NCI-H1048 (cell line): ENCODE measurements at regions not wholly inside any gene's neighbourhood (a gene's known extent, or its start where the extent isn't known, plus 50 kb on each side); places are given as distances from the start of the nearest gene placed in this dataset.
A peak's percentile ranks its signal among the peaks of the same experiment; 100 is the strongest.
"Not testable (repeated sequence)": the region's sequence is repeated elsewhere in the genome, so short reads cannot be mapped to it uniquely, and the experiment has no call there.

Source experiments
- DNase-seq: peaks from one replicate; lab custom pipeline; 2025; lab: John Stamatoyannopoulos, UW

DNA sequence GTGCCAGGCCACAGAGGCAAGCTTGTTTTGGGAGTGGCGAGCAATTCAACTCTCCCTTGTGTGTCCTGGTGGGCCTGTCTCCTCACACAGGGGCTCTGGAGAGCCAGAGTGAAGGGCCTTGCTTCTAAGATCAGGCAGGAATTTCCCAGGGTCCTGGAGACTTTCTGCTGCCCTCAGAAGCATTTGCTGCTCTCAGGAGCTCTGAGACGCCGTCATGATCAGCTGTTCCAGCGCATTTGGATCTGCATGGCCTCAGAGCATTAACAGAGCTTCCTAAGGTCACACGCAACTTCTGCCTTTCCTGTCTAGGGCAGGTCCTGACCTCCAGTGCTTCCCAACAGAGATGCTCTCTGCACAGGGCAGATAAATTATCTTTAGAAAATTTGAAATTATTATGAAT, 52.2 kb upstream of the C10orf90 start:
- no peak for DNase-seq

DNA sequence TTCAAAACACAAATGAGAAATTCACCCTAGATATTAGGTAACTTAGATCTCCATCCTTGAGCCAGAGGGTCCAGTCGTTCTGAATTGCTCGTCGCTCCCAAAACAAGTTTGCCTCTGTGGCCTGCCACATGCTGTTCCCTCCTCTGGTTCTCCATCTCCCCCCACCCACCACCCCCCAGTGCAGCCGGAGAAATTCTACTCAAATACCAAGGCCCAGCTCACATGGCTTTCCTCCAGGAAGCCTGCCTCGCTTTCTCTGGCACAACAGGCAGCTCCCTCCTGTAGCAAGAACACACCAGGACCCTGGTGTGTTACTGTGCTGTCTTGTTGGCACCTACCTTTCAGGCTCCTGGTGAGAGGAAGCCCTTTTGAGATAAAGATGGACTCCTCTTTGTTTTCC, 52.7 kb upstream of the C10orf90 start:
- no peak for DNase-seq

DNA sequence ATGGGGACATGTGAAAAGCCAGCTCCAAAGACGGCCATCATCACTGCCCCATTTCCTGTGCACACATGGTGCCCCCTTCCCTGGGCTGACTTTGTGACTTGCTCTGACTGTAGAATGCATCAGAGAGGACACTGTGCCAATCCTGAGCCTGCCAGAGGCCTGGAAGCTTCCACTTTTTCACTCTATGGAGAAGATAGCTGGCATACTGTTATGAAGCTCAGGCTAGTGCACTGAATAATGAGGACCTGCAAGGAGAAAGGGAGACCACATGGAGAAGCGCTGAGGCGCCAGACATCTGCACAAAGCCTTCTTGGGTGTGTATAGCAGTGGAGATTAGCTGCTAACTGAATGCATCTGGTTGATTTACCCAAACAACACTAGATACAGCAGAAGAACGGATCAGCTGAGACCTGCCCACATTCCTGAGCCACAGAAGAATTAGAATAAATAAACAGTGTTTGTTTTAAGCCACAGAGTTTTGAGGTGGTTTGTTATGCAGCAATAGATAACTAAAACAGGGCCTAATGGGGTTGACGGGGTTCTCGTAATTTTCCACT, 58.9 kb upstream of the C10orf90 start:
- no peak for DNase-seq

DNA sequence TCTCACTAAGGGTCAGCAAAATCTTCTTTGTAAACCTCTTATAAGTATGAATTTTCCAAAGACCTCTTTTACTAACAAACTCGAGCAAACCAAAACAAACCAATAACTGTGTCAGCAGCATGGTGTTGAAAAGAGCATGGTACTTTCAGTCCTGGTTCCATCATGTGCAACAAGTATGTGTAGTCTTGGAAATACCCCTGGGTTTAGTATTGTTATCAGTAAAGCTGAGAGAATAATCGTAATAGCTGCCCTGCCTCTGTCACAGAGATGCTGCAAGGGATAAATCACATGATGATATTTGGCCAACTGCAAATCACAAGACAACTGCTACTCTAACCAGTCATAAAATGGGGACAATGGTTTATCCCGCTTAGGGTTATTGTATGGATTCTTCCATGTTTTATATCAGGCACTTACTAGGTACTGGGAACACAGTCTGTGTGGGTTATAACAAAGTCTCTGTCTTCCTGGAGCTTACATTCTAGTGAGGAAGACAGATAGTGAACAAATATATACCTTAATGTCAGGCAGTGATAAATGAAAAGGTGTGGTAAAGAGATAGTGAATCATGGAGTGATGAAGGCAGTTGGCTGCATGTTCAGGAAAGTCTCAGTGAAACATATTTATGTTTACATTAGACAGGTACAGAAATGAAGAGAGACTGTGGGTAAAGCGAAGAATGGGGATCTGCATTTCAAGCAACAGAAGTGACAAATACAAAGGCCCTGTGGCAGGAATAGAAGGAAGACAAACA, 60.5 kb upstream of the C10orf90 start:
- DNase-seq = no peak

DNA sequence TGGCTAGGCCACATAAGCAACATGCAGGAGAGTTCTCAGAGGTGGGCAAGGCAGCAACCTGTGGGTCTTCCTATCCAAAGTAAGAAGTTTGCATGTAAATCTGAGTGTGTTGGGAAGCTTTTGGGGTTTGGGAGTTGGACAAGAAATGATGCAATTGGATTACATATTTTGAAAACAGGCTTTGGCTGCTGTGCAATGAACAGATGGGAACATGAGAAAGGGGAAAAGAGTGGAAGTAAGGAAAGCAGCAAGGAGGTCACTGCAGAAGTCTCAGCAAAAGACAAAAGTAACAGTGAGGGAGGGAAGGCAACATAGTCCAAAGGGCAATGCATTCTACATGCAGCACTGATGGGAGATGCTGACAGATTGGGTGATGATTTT, 61.1 kb upstream of the C10orf90 start:
- no peak for DNase-seq

DNA sequence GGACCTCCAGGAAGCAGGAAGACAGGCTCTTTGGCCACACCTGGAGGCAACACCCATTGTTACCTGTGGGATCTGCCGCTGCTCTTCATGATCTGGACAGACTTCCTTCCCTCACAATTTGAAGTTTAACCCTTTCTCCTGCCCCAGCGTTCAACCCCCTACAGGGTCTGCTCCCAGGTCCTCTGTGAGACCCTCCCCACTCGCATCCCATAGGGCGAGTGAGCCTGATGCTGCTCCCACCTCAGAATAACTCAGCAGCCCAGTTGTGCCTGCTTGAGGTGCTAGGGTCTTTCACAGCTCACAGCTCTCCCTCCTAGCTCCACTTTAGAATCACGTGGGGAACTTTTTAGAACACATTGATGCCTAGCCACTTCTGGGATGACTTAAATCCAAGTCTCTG, 61.8 kb upstream of the C10orf90 start:
- DNase-seq = no peak

DNA sequence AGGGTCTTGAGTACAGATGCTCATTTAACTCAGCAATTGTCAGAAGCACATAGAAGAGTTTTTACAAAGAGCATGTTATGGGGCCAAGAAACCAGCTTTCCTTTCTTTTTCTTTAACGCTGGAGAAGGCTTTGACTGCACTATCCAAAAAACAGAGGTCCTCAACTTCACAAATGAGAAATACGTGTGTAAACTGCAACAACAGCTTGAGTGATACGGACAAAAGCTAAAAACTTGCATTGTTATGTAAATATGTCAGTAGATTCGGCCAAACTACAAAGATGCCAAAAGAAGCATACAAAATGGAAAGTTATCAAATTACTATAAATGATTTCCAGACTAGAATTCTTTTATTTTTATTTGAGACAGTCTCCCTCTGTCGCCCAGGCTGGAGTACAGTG, 62.4 kb upstream of the C10orf90 start:
- no peak for DNase-seq

DNA sequence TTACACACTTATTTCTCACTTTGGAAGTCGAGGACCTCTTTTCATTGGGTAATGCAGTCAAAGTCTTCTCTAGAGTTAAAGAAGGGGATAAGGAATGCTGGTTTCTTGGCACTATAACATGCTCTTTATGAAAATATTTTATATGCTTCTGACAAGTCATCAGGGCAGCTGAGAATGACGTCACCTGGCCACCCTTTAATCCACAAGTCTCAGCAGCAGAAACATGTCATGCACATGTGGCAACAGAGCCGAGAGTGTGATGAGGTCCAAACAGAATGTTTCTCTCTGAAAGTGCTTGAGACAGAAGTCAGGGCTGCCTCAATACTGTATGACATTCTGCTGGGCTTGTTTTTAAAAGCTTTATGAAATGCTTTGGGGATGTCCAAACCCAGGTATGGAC, 63.5 kb upstream of the C10orf90 start:
- DNase-seq = no peak

DNA sequence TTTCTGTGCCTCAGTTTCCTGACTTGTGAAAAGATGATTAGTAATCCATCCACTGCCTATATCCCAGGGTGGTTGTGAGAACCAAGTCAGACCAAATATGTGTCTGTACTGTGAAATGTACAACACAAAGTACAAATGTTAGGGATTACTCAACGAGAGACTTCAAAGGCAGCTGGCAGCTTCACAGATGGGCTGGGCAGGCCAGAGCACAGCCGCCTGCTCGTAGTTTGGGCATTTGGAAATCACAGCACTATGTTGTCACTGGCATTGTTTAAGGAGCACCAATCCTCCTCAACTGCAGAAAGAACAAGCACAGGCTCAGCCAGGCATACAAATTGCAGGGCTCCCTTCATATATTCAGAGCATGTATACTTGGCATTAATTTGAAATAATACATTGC, 64.5 kb upstream of the C10orf90 start:
- DNase-seq = no peak

DNA sequence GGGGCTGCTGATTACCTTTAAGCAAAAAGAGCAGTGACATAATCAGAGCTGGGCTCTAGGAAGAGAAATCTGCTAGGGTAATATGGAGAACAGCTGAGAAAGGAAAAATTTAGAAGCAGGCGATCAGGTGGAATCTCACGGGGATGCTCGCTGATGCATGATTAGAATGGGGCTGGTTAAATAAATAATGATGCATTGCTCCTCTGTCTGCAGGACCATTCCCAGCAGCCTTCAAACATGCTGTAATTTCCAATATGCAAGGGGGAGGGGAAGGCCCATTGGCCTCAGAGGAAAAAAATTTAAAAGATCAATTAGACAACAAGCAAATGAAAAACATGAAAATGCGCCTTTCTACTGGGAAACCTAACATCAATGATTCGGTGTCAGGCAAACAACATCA, 65.6 kb upstream of the C10orf90 start:
- DNase-seq = no peak

DNA sequence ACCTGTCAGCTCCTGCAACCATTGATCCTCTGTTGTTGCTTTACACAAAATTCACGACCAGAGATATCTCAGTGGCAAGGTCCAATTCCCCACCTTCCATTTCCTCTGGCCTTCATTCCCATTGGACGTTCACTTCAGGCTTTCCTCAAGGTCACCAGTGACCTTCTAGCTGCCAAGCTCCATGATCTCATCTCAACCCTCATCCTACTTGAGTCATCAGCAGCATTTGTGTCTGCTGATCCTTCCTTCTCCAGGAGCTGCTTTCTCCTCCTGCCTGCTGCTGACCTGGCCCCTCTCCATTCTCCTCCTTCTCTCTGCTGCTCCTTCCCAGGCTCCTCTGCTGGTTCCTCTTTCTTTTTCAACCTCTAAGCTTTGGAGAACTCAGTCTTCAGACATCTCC, 66.2 kb upstream of the C10orf90 start:
- DNase-seq = no peak

DNA sequence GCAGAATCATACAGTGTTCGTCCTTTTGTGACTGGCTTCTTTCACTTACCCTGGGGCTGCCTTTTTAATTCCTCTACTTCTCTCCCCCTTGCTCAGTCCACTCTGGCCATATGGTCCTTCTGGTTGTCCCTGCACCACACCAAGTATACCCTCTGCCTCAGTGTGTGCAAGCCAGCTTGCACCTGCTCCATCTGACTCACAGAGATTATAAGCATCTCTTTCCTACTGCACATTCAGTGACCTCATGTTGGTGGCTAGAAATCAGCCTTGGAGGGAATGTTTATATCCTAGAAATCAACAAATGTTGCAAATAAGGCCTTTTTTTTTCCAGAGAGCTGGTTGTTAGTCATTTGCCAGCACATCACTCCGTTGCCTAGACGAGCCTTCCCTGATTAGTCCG, 67.5 kb upstream of the C10orf90 start:
- no peak for DNase-seq

DNA sequence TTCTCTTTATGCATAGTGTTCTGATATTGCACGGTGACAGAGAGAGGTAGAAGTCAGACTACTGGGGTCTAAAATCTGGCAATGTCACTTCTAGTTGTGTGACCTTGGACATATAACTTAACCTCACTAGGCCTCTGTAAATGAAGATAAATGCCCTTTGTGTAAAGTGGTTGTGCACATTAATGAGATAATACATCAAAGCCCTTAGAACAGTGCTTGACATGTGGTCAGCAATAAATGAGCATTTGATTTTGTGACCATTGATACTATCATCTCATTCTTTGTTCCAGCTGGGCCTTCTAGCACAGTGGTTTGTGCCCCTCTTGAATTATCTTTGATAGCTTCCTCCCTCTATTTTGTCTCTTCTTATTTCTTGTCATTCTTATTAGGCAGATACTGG, 74.1 kb upstream of the C10orf90 start:
- no peak for DNase-seq

DNA sequence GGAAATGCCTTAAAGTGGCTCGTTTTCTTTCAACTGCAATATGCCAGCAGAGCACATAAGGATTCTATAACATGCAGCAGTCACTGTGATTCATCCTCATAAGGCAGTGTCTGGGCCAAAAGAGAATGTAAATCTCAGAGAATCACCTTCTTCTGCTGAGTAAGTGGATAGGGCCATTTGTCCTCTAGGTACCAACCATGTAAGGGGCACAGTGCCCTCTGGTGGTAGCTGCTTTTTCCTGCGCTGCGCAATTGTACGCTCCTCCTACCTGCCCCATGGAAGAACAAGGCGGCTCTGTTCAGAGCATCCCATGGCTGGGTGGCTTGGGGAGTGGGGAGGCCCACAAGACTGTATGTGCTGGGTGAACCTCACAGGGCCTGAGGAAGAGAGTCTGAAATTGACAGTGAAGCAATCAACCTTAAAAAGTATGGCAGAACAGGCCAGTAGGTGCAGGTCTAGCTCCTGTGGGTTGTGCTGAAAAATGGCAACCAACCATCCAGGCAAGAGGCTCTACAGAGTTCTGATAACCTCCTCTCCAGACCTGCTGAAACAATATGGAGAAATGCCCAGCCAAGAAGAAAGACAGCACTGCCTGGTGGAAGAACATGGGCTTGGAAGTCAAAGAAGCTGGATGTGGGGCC, 78.6 kb upstream of the C10orf90 start:
- peak; percentile 1 for DNase-seq

DNA sequence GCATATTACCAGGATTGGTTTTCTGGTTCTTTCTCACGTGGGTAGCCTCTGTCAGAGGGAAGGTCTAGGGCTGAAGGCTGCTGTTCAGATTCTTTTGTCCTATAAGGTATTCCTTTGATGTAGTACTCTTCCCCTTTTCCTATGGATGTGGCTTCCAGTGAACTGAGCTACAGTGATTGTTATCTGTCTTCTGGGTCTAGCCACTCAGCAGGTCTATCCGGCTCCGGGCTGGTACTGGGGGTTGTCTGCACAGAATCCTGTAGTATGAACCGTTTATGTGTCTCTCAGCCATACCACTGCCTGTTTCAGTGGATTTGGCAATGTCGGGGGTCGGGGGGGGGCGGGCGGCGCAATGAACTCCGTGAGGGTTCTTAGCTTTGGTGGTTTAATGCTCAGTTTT, 84.5 kb upstream of the C10orf90 start:
- DNase-seq = no peak

DNA sequence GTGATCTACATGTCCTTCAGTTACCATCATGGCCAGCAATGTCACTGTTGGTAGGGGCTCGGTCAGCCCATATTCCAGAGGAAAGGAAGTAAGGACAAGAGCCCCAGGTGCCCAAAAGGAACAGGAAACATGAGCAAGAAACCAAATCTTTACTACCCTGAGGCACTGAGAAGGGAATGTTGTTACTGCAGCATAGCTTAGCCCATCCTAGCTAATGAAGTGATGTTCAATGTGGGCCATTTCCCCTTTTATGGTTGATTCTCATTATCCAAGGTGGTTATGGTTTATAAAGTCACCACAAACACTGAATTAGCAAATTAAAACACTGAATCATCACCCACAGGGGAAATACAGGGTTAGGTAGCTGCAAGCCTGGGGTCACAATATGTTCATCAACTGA, 88.4 kb upstream of the C10orf90 start:
- DNase-seq = no peak

DNA sequence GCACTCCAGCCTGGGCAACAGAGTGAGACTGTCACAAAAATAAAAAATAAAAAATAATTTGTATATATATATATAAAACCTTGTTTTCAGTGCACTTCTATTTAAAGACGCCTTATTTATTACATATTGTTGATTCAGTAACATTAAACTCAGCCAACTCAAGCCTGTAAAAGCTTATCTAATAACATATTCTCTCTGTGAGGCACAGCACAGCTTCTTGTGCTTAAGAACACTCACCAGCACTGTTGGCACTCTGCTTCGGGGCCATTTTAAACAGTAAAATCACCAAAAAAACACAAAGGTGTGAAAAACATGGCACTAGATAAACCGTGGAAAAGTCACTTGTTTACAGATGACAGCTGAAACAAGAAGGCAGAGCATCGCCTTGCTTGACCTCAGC, 89.0 kb upstream of the C10orf90 start:
- DNase-seq = no peak

DNA sequence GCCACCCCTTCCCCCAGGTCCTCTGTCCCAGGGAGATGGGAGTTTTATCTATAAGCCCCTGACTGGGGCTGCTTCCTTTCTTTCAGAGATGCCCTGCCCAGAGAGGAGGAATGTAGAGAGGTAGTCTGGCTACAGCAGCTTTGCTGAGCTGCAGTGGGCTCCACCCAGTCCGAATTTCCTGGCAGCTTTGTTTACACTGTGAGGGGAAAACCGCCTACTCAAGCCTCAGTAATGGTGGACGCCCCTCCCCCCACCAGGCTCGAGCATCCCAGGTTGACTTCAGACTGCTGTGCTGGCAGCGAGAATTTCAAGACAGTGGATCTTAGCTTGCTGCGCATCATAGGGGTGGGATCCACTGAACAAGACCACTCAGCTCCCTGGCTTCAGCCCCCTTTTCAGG, 96.2 kb upstream of the C10orf90 start:
- not testable (repeated sequence) for DNase-seq

DNA sequence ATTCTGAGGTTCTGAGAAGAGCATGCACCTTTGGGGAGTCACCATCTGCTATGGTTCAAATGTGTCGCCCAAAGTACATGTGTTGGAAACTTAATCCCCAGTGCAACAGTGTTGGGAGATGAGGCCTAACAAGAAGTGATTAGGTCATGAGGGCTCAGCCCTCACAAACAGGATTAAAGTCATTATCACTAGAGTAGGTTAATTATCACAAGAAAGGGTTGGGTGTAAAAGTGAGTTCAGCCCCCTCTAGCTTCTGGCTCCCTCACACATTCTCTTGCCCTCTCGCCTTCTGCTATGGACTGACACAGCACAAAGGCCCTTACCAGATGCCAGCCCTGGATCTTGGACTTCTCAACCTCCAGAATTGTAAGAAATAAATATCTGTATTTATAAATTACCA, 100.3 kb upstream of the C10orf90 start:
- no peak for DNase-seq

DNA sequence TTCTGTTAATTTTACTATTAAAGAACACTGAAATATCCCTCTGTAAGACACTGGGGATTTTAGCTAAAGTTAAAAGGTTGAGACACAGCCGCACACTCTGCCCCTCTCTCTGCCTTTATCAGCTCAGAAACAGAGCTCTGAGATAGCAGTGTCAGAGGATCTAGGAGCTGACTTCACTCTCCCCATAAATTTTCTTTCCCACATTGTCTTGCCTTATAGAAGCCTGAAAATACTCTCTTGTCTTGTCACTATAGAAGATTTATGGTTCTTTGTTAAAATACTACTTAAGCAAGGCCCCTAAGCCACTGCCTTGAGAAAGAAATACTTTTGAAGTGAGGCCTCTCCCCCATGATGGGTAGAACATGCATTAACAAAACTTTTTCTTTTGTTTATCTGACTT, 105.7 kb upstream of the C10orf90 start:
- DNase-seq = no peak

DNA sequence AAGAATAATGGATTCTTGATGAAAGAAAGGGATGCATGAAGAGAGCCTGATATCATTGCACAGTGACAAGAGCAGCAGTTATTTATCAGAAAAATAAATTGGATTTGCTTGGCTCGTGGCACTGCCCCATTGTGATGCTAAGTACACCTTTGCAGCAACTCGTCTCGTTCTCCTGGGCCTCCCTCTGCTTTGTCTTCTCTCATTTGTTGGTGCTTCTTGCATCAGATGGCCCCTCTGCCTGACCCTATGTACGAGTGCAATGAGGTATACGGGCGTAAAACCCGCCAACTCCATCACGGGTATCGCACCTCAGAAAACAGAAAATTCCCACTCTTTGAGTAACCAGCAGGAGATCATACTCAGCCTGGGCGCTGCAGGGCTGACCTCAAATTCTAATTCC, 107.2 kb upstream of the C10orf90 start:
- no peak for DNase-seq

DNA sequence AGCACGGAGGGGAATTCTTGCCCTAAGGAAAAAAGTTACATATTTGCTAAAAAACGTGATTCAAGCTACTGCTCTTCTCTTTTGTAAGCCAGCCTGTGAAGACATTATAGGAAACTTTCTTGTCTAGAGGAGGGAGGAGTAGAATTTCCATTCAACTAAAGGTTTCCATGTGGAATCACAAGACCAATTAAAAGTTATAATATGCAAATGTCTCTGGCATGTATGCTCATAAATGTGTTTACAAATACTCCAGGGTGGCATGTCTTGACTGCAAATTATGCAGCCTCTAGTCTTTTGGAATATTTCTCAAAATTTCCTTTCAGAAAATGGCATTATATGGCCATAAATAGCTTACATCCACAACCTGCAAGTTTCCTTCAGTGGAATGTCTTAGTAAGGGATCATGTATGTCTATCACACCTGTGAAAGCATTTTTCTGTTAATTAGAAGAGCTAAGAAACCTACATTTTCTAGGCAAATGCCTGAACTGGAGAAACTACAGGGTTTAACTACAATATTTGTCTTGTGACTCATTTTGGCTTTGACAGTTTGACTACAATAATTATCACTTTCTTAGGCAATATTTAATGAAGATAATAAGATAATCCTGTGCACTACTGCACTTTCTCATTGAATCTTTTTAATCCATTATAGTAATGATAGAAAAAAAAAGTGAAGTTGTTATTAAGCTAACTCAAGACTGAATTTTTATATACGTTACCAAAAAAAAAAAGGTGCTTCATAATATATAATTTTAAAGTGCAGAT, 111.1 kb upstream of the C10orf90 start:
- no peak for DNase-seq
